NT2/D1 (cell line): ENCODE measurements at regions not wholly inside any gene's neighbourhood (a gene's known extent, or its start where the extent isn't known, plus 50 kb on each side); places are given as distances from the start of the nearest gene placed in this dataset.

Experiments
- SUZ12 ChIP-seq: IDR thresholded peaks from 2 replicates; pipeline ENCODE4 v1.6.1; 2011; ENCODE audit not compliant: insufficient read length, insufficient read depth; ENCODE audit errors: extremely low read depth
- YY1 ChIP-seq: IDR thresholded peaks from 2 replicates; pipeline ENCODE4 v1.6.1; 2011; ENCODE audit not compliant: insufficient read length, insufficient read depth
- ZNF274 ChIP-seq: IDR thresholded peaks from 2 replicates; pipeline ENCODE4 v1.6.1; 2011; ENCODE audit warnings: mild to moderate bottlenecking, low read depth, low read length

DNA sequence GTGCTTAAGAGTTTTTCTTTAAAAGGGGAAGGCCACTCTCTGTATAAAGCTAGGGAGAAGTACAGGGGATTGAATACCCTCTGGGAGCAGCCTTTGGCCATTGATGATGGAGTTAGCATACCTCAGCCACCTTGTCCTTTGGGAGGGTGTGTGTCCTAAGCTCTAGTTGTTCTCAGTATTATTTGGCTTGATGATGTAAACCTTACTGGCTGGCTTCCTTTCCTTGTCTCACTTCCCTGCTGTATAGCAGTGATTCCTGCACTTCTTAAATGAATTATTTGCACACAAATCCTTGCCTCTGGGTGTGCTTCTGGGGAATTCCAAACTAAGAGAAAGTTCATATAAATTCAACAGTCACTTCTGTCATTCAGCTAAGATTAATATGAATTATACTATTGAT, 234.9 kb upstream of the RIOK2 start:
- TF ChIP-seq YY1 (no peak), ZNF274 (no peak), SUZ12 (no peak)
